K562 (cell line): ENCODE measurements at regions not wholly inside any gene's neighbourhood (a gene's known extent, or its start where the extent isn't known, plus 50 kb on each side); places are given as distances from the start of the nearest gene placed in this dataset.

Experiments used
- ATAC-seq: fragments of 200-7000 bp; cut with Tn5 transposase; 3 replicates; pipeline ENCODE4 v1.9.1; 2020; ENCODE audit warnings: moderate library complexity
- BruUV-seq: library from RNA; stranded (reverse); fragments of 400-500 nt; replicated peaks from 2 replicates; lab custom pipeline; 2021; lab: Mats Ljungman, UMichigan
- CTCF ChIA-PET: fragments of 300-600 bp; formaldehyde crosslinking; extraction: SDS; loops from one replicate; lab custom pipeline; 2021; ENCODE audit warnings: low intra/inter-chr PET ratio; lab: Yijun Ruan, JAX
- POLR2A ChIA-PET: fragments of 300-600, 350-650 bp; sonication (Branson Sonifier 250); formaldehyde crosslinking; extraction: SDS; loops from one replicate; lab custom pipeline; 2021; ENCODE audit warnings: antibody characterized with exemption, inconsistent platforms; lab: Yijun Ruan, JAX
- DNase-seq, 4 experiments: peaks; one replicate each; pipeline versions ENCODE4 v3.0.0 to v3.0.0-alpha.2; 2011 to 2018; ENCODE audit warnings: low spot score in 3 of 4, mixed read lengths in 3 of 4; ENCODE audit errors: extremely low read depth in 1 of 4
- FAIRE-seq: peaks from 2 replicates; lab custom pipeline; 2011; peaks lifted over from hg19 to GRCh38; lab: Jason Lieb, UNC
- H2AFZ ChIP-seq: 2 replicates; pipeline ENCODE4 v1.6.0; 2011; ENCODE audit warnings: low read depth, low read length, control low read depth, inconsistent platforms
- H3K27ac ChIP-seq: fragments of 200-600 bp; 3 replicates; pipeline ENCODE4 v1.8.0; 2011; ENCODE audit warnings: low read depth, mild to moderate bottlenecking, control low read depth, inconsistent platforms, low read length, moderate library complexity, mixed read lengths; ENCODE audit errors: extremely low read depth
- H3K27me3 ChIP-seq, 2 experiments: fragments of 300-600 bp in 1 of 2; 2 replicates in 1 of 2; 3 replicates in 1 of 2; pipeline versions ENCODE4 v1.6.0 to v1.8.0; 2011; ENCODE audit warnings: inconsistent platforms in 2 of 2, low read length in 2 of 2, mild to moderate bottlenecking in 1 of 2, mixed read lengths in 1 of 2, moderate library complexity in 1 of 2; ENCODE audit not compliant: control insufficient read depth in 2 of 2, insufficient read depth in 2 of 2
- H3K36me3 ChIP-seq: fragments of 300-600 bp; 3 replicates; pipeline ENCODE4 v1.8.0; 2011; ENCODE audit warnings: mild to moderate bottlenecking, low read length, inconsistent platforms; ENCODE audit not compliant: control insufficient read depth, insufficient read depth
- H3K4me1 ChIP-seq, 2 experiments: fragments of 200-600 bp in 1 of 2; replicated peaks in 1 of 2; 2 replicates in 1 of 2; 3 replicates in 1 of 2; pipeline versions ENCODE4 v1.5.1 to v1.8.0; 2011; ENCODE audit warnings: inconsistent platforms in 2 of 2, low read length in 2 of 2, mild to moderate bottlenecking in 1 of 2, mixed read lengths in 1 of 2, moderate library complexity in 1 of 2; ENCODE audit not compliant: control insufficient read depth in 2 of 2, insufficient read depth in 2 of 2
- H3K4me2 ChIP-seq: 2 replicates; pipeline ENCODE4 v1.6.1; 2011; ENCODE audit warnings: low read length, control low read depth, inconsistent platforms, mixed read lengths; ENCODE audit not compliant: insufficient read depth
- H3K4me3 ChIP-seq: fragments of 200-600 bp; sonication (generic), shearing (Covaris generic); 2 replicates; pipeline ENCODE4 v1.5.1; 2016; ENCODE audit warnings: control low read depth, inconsistent platforms
- H3K79me2 ChIP-seq: fragments of 200-600 bp; 3 replicates; pipeline ENCODE4 v1.8.0; 2011; ENCODE audit warnings: low read length, inconsistent platforms; ENCODE audit not compliant: control insufficient read depth, insufficient read depth
- H3K9ac ChIP-seq, 2 experiments: 2 replicates each; pipeline versions ENCODE4 v1.6.0 to v1.6.1; 2011; ENCODE audit warnings: low read depth in 2 of 2, low read length in 2 of 2, control low read depth in 1 of 2, inconsistent platforms in 1 of 2, mild to moderate bottlenecking in 1 of 2, mixed read lengths in 1 of 2; ENCODE audit not compliant: insufficient read depth in 1 of 2
- H3K9me1 ChIP-seq: one replicate; pipeline ENCODE4 v1.6.0; 2011; ENCODE audit warnings: inconsistent platforms, mild to moderate bottlenecking, low read length, moderate library complexity; ENCODE audit not compliant: control insufficient read depth, insufficient read depth
- H3K9me3 ChIP-seq: replicated peaks from 2 replicates; pipeline ENCODE4 v1.5.1; 2011; ENCODE audit warnings: low read depth, low read length, inconsistent platforms; ENCODE audit not compliant: control insufficient read depth, insufficient read depth
- H4K20me1 ChIP-seq: replicated peaks from 2 replicates; pipeline ENCODE4 v1.6.1; 2011; ENCODE audit warnings: low read length, inconsistent platforms, mixed read lengths; ENCODE audit not compliant: control insufficient read depth, insufficient read depth
- ARID2 ChIP-seq: fragments of 450-650 bp; IDR thresholded peaks from 2 replicates; pipeline ENCODE4 v1.6.1; 2017; ENCODE audit warnings: antibody characterized with exemption, mild to moderate bottlenecking
- CCAR2 ChIP-seq: fragments of 200-400 bp; formaldehyde crosslinking; IDR thresholded peaks from 2 replicates; pipeline ENCODE4 v1.6.1; 2017; ENCODE audit warnings: mild to moderate bottlenecking, low read depth, low read length
- EWSR1 ChIP-seq: fragments of 450-650 bp; IDR thresholded peaks from 2 replicates; pipeline ENCODE4 v1.6.1; 2018; ENCODE audit warnings: borderline replicate concordance, mild to moderate bottlenecking, low read depth, moderate library complexity; ENCODE audit not compliant: partially characterized antibody
- HMGXB4 ChIP-seq: sonication (generic); formaldehyde crosslinking; IDR thresholded peaks from 2 replicates; pipeline ENCODE4 v1.8.1; 2023; ENCODE audit warnings: mild to moderate bottlenecking, missing genetic modification reagents
- MTA3 ChIP-seq: fragments of 450-650 bp; formaldehyde crosslinking; IDR thresholded peaks from 2 replicates; pipeline ENCODE4 v1.6.1; 2017; ENCODE audit warnings: mild to moderate bottlenecking, borderline replicate concordance
- OTX1 ChIP-seq: fragments of 450-650 bp; formaldehyde crosslinking; IDR thresholded peaks from 2 replicates; pipeline ENCODE4 v1.4.0; 2022; ENCODE audit warnings: mild to moderate bottlenecking
- PTBP1 ChIP-seq: fragments of 200-400 bp; formaldehyde crosslinking; IDR thresholded peaks from 2 replicates; pipeline ENCODE4 v1.6.1; 2017; ENCODE audit warnings: low read depth, low read length
- SAFB2 ChIP-seq: fragments of 200-400 bp; formaldehyde crosslinking; IDR thresholded peaks from 2 replicates; pipeline ENCODE4 v1.6.1; 2018; ENCODE audit warnings: borderline replicate concordance, low read length, low read depth, moderate library complexity; ENCODE audit not compliant: severe bottlenecking
- SREBF1 ChIP-seq: fragments of 150-350 bp; IDR thresholded peaks from 2 replicates; pipeline ENCODE4 v1.6.1; 2014; ENCODE audit warnings: antibody characterized with exemption, low read depth, low read length, borderline replicate concordance
- XRCC3 ChIP-seq: fragments of 450-650 bp; IDR thresholded peaks from 2 replicates; pipeline ENCODE4 v1.6.1; 2017; ENCODE audit warnings: mild to moderate bottlenecking, moderate library complexity
- ZNF212 ChIP-seq: fragments of 450-650 bp; formaldehyde crosslinking; IDR thresholded peaks from 2 replicates; pipeline ENCODE4 v1.4.0; 2020; ENCODE audit warnings: mild to moderate bottlenecking
- WGBS: fragments of 100-300 bp; shearing (Covaris generic); methylation state at CpG from one replicate; pipeline ENCODE4 v1.1.6; 2016; ENCODE audit warnings: low coverage, mixed read lengths; ENCODE audit not compliant: insufficient coverage; ENCODE audit errors: missing lambda C conversion rate; 5-methylcytosine and 5-hydroxymethylcytosine counted together
- in situ Hi-C: fragments of 300-500 bp; cut with MboI; formaldehyde crosslinking; loops from 4 replicates; pipeline ENCODE4 v1.15.0; 2018; ENCODE audit warnings: inconsistent platforms, mixed read lengths
- intact Hi-C: fragments of 100-400 bp; cut with micrococcal nuclease; formaldehyde crosslinking; loops from 2 replicates; pipeline ENCODE4 v1.14.2; 2022

GRCh38 chr1:4593106-4593505 lies 61.3 kb upstream of the AJAP1 start:
- Histone ChIP-seq H3K27me3 (peaks cover 5 to 26% of the 10 kb centered on the region in 2 experiments), H3K36me3 (no peaks in the 10 kb centered on the region), H3K4me1 (no peaks in the 10 kb centered on the region), H3K9ac (no peak overlapping the region), H2AFZ (no peak overlapping the region), H4K20me1 (no peaks in the 10 kb centered on the region; the same call in 1 of the 2 replicates), H3K4me3 (no peak overlapping the region), H3K9me1 (no peaks in the 10 kb centered on the region), H3K79me2 (no peaks in the 10 kb centered on the region), H3K9me3 (no peaks in the 10 kb centered on the region), H3K4me2 (no peak overlapping the region), H3K27ac (no peak overlapping the region)
- TF ChIP-seq ZNF212 (CRISPR knock-in tag) (no peak), SREBF1 (no peak), SAFB2 (no peak), ARID2 (no peak), MTA3 (no peak), OTX1 (no peak), EWSR1 (no peak), HMGXB4 (no peak), PTBP1 (no peak), XRCC3 (no peak), CCAR2 (no peak)
- POLR2A ChIA-PET, result no interaction called here
- CTCF ChIA-PET, result no interaction called here
- in situ Hi-C loops, result no loop called here
- no peak for FAIRE-seq
- no TSS peak for BruUV-seq
- WGBS, result 0% methylated on average over 7 of the region's 7 CpGs
- DNase-seq, result no peak
- ATAC-seq, result no peak
- intact Hi-C loops, result no loop called here
